ENCODE measurements at regions not wholly inside any gene's neighbourhood (a gene's known extent, or its start where the extent isn't known, plus 50 kb on each side); places are given as distances from the start of the nearest gene placed in this dataset.
"Not testable (repeated sequence)": the region's sequence is repeated elsewhere in the genome, so short reads cannot be mapped to it uniquely, and the experiment has no call there.

GRCh38 chr9:6104406-6104805 is 89.0 kb upstream of the RANBP6 start:
- not testable (repeated sequence) for DNase-seq (ENCODE audit: low read depth)

GRCh38 chr9:6103911-6104310 is 88.5 kb upstream of the RANBP6 start:
- not testable (repeated sequence) for DNase-seq (ENCODE audit: low read depth)

GRCh38 chr9:6102336-6102987 is 87.0 kb upstream of the RANBP6 start:
- not testable (repeated sequence) for DNase-seq (ENCODE audit: low read depth)

- not testable (repeated sequence) for DNase-seq (ENCODE audit: low read depth)
These were observed 86.3 kb upstream of the RANBP6 start for GRCh38 chr9:6101725-6102124.

- not testable (repeated sequence) for DNase-seq (ENCODE audit: low read depth)
These were observed 83.9 kb upstream of the RANBP6 start for GRCh38 chr9:6099346-6099745.

- DNase-seq (ENCODE audit: low read depth) = no peak
These were observed 83.0 kb upstream of the RANBP6 start for GRCh38 chr9:6098431-6098830.

- DNase-seq (ENCODE audit: low read depth) = no peak
These were observed 81.4 kb upstream of the RANBP6 start for GRCh38 chr9:6096821-6097220.

- DNase-seq (ENCODE audit: low read depth) = no peak
These were observed 75.1 kb upstream of the RANBP6 start for GRCh38 chr9:6090277-6091210.

- DNase-seq (ENCODE audit: low read depth) = no peak
These were observed 73.9 kb upstream of the RANBP6 start for GRCh38 chr9:6089300-6089699.

GRCh38 chr9:6086006-6086655 is 70.7 kb upstream of the RANBP6 start:
- no peak for DNase-seq (ENCODE audit: low read depth)

- DNase-seq (ENCODE audit: low read depth) = peak; percentile 65
These were observed 64.8 kb upstream of the RANBP6 start for GRCh38 chr9:6080154-6080716.

GRCh38 chr9:6079386-6079785 is 64.0 kb upstream of the RANBP6 start:
- DNase-seq (ENCODE audit: low read depth) = no peak

- DNase-seq (ENCODE audit: low read depth) = no peak
These were observed 63.1 kb upstream of the RANBP6 start for GRCh38 chr9:6078382-6079105.

GRCh38 chr9:6076851-6077250 is 61.4 kb upstream of the RANBP6 start:
- no peak for DNase-seq (ENCODE audit: low read depth)

GRCh38 chr9:6073731-6074130 is 58.3 kb upstream of the RANBP6 start:
- DNase-seq (ENCODE audit: low read depth) = no peak

GRCh38 chr9:6072865-6073264 is 57.4 kb upstream of the RANBP6 start:
- DNase-seq (ENCODE audit: low read depth) = no peak

- DNase-seq (ENCODE audit: low read depth) = no peak
These were observed 57.0 kb upstream of the RANBP6 start for GRCh38 chr9:6072453-6072852.

GRCh38 chr9:6068983-6069382 is 53.6 kb upstream of the RANBP6 start:
- DNase-seq (ENCODE audit: low read depth) = no peak

GRCh38 chr9:6067426-6067825 is 52.0 kb upstream of the RANBP6 start:
- DNase-seq (ENCODE audit: low read depth) = no peak

Data from activated T-cell treated with anti-CD3 and anti-CD28 coated beads for 24 hours (primary cell).